ENCODE measurements at regions not wholly inside any gene's neighbourhood (a gene's known extent, or its start where the extent isn't known, plus 50 kb on each side); places are given as distances from the start of the nearest gene placed in this dataset.

GRCh38 chr11:21659961-21660360 lies 532.9 kb upstream of the ANO5 start:
- no peak for TF ChIP-seq EP300 (IDR thresholded peaks at IDR 0.05)
- TF ChIP-seq POLR2A (IDR thresholded peaks at IDR 0.05): no peak
- no peak for TF ChIP-seq CTCF (IDR thresholded peaks at IDR 0.05)
- TF ChIP-seq POLR2AphosphoS5 (IDR thresholded peaks at IDR 0.05): no peak
- no peaks in the 10 kb centered on the region for H3K4me1 ChIP-seq
- H3K9me3 ChIP-seq: no peaks in the 10 kb centered on the region
- H3K36me3 ChIP-seq: no peaks in the 10 kb centered on the region
- no peak overlapping the region for H3K4me3 ChIP-seq
- no peak overlapping the region for H3K27ac ChIP-seq
- no peaks in the 10 kb centered on the region for H3K27me3 ChIP-seq
- no peak for ATAC-seq

GRCh38 chr11:21675049-21675616 lies 517.8 kb upstream of the ANO5 start:
- Histone ChIP-seq H3K4me3 (no peak overlapping the region), H3K27ac (no peak overlapping the region), H3K9me3 (no peaks in the 10 kb centered on the region), H3K4me1 (no peaks in the 10 kb centered on the region), H3K27me3 (no peaks in the 10 kb centered on the region), H3K36me3 (no peaks in the 10 kb centered on the region)
- no peak for TF ChIP-seq POLR2A (IDR thresholded peaks at IDR 0.05)
- TF ChIP-seq CTCF (IDR thresholded peaks at IDR 0.05): no peak
- no peak for TF ChIP-seq POLR2AphosphoS5 (IDR thresholded peaks at IDR 0.05)
- TF ChIP-seq EP300 (IDR thresholded peaks at IDR 0.05): no peak
- WGBS, 2 donors (ENCODE audit: low coverage in 1 of 2): 79 to 89% methylated on average over 5 to 6 of the region's 6 CpGs
- no peak for ATAC-seq

GRCh38 chr11:21687643-21688042 lies 505.2 kb upstream of the ANO5 start:
- Histone ChIP-seq H3K36me3 (no peaks in the 10 kb centered on the region), H3K27ac (no peak overlapping the region), H3K27me3 (no peaks in the 10 kb centered on the region), H3K9me3 (peaks cover 0 to 8% (median 0%) of the 10 kb centered on the region in 3 donors), H3K4me1 (no peaks in the 10 kb centered on the region), H3K4me3 (no peak overlapping the region)
- TF ChIP-seq POLR2A (IDR thresholded peaks at IDR 0.05) (no peak), CTCF (IDR thresholded peaks at IDR 0.05) (no peak), POLR2AphosphoS5 (IDR thresholded peaks at IDR 0.05) (no peak), EP300 (IDR thresholded peaks at IDR 0.05) (no peak)
- 50 to 63% methylated on average over 1 of the region's 1 CpG for WGBS, 2 donors (ENCODE audit: low coverage in 1 of 2)
- no peak for ATAC-seq

GRCh38 chr11:21704539-21704938 lies 488.3 kb upstream of the ANO5 start:
- TF ChIP-seq EP300 (IDR thresholded peaks at IDR 0.05) (no peak), POLR2A (IDR thresholded peaks at IDR 0.05) (no peak), POLR2AphosphoS5 (IDR thresholded peaks at IDR 0.05) (no peak), CTCF (IDR thresholded peaks at IDR 0.05) (no peak)
- ATAC-seq: no peak

GRCh38 chr11:21707116-21707739 lies 485.7 kb upstream of the ANO5 start:
- Histone ChIP-seq H3K27me3 (no peaks in the 10 kb centered on the region), H3K9me3 (no peaks in the 10 kb centered on the region), H3K4me1 (peaks cover 0 to 5% (median 0%) of the 10 kb centered on the region in 3 donors), H3K36me3 (no peaks in the 10 kb centered on the region), H3K27ac (no peak overlapping the region), H3K4me3 (no peak overlapping the region)
- TF ChIP-seq CTCF (IDR thresholded peaks at IDR 0.05): no peak
- no peak for TF ChIP-seq POLR2AphosphoS5 (IDR thresholded peaks at IDR 0.05)
- no peak for TF ChIP-seq EP300 (IDR thresholded peaks at IDR 0.05)
- TF ChIP-seq POLR2A (IDR thresholded peaks at IDR 0.05): no peak
- ATAC-seq: no peak
- WGBS, 2 donors (ENCODE audit: low coverage in 1 of 2): 18 to 26% methylated on average over 2 of the region's 2 CpGs

More at GRCh38 chr11:21704539-21704938, 488.3 kb upstream of the ANO5 start:
- H3K27me3 ChIP-seq: no peaks in the 10 kb centered on the region
- H3K9me3 ChIP-seq: no peaks in the 10 kb centered on the region
- peaks cover 0 to 5% (median 0%) of the 10 kb centered on the region in 3 donors for H3K4me1 ChIP-seq
- no peak overlapping the region for H3K27ac ChIP-seq
- no peak overlapping the region for H3K4me3 ChIP-seq
- WGBS, 2 donors (ENCODE audit: low coverage in 1 of 2): 44 to 83% methylated on average over 1 to 2 of the region's 2 CpGs
- no peaks in the 10 kb centered on the region for H3K36me3 ChIP-seq
